22Rv1 (cell line): ENCODE measurements at regions not wholly inside any gene's neighbourhood (a gene's known extent, or its start where the extent isn't known, plus 50 kb on each side); places are given as distances from the start of the nearest gene placed in this dataset.

Experiments
- H3K27ac ChIP-seq: fragments of 450-650 bp; 2 replicates; pipeline ENCODE4 v1.5.1; 2017
- ZFX ChIP-seq: fragments of 450-650 bp; IDR thresholded peaks from 2 replicates; pipeline ENCODE4 v1.6.1; 2017; ENCODE audit warnings: antibody characterized with exemption, borderline replicate concordance
- TF ChIP-seq, protein P1 (sequence below): fragments of 450-650 bp; IDR thresholded peaks from 2 replicates; pipeline ENCODE4 v1.5.1; 2017; ENCODE audit warnings: mild to moderate bottlenecking

DNA sequence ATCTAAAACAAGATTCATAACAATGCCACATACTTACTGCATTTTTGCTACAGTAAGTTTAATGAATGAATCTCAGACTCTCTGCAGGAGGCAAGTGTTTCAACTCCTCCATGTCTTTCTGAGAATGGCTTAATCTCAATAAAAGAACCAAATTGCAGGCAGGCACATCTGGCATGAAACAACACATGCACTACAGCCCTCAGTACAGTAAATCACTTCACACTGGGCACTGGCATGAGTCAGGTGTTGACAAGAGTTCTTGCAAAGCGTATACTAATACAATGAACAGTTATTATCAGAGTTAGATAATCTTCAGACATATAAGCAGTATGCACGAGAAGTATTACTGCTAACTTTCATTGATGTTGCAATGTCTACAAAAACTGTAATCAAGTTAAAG lies 1386.8 kb downstream of the MRPL39 start:
- TF ChIP-seq, protein P1, sequence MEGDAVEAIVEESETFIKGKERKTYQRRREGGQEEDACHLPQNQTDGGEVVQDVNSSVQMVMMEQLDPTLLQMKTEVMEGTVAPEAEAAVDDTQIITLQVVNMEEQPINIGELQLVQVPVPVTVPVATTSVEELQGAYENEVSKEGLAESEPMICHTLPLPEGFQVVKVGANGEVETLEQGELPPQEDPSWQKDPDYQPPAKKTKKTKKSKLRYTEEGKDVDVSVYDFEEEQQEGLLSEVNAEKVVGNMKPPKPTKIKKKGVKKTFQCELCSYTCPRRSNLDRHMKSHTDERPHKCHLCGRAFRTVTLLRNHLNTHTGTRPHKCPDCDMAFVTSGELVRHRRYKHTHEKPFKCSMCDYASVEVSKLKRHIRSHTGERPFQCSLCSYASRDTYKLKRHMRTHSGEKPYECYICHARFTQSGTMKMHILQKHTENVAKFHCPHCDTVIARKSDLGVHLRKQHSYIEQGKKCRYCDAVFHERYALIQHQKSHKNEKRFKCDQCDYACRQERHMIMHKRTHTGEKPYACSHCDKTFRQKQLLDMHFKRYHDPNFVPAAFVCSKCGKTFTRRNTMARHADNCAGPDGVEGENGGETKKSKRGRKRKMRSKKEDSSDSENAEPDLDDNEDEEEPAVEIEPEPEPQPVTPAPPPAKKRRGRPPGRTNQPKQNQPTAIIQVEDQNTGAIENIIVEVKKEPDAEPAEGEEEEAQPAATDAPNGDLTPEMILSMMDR, result no peak
- no peak for TF ChIP-seq ZFX
- H3K27ac ChIP-seq, result no peak overlapping the region

DNA sequence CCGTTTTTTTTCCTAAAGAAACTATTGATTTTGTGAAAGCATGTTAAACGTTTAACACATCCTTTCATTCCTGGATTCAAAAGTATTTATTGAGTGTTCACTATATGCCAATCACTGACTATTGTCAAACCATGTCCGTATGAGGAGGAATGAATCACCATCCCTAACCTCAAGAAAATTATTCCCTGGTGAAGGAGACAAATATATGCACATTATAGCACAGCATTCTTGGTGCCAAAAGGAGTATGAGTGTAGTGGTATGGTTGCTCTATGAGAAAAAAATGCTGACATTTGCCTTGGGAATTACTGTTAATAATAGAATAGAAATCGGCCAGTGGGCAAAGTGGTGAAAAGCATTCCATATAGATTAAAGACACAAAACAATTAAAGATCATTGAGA lies 1390.1 kb downstream of the MRPL39 start:
- TF ChIP-seq, protein P1, result no peak
- TF ChIP-seq ZFX, result no peak
- H3K27ac ChIP-seq, result no peak overlapping the region

DNA sequence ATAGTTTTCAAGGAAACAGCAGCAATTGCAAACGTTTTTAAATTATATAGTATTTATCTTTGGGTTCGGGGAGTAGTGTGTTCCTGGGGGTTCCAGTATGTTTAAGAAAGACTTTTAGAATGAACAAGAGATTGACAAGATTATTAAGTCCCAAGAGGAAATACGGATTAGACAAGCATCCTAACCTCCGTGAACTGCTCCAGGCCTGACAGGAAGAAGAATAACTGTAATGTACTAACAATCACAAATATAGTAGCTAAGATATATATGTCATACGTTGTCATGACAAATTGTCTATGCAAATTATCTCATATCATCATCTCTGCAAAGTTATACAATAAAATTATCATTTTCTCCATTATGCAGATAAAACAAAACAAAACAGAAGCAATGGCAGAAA lies 1397.2 kb downstream of the MRPL39 start:
- H3K27ac ChIP-seq, result no peak overlapping the region
- no peak for TF ChIP-seq ZFX
- TF ChIP-seq, protein P1, result no peak

DNA sequence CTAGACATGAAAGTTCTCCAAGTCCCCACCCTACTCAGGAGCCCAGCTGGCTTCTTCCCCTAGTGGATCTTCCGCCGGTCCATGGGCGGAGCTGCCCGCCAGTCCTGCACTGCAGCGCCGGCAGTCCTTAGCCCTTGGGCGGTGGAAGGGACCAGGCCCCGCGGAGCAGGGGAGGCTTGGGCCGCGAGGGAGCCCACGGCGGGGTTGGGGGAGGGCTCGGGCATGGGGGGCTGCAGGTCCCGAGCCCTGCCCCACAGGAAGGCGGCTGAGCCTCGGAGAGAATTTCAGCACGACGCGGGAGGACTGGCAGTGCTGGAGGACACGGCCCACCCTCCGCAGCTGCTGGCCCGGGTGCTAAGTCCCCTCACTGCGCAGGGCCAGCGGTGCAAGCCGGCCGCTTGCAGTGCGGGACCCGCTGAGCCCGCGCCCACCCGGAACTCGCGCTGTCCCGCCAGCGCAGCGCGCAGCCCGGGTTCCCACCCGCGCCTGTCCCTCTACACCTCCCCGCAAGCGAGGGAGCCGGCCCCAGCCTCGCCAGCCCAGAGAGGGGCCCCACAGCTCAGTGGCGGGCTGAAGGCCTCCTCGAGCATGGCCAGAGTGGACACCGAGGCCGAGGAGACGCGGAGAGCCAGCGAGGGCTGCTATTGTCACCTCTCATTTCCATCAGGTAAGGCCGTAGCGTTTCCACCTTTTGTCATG lies 1398.6 kb downstream of the MRPL39 start:
- TF ChIP-seq, protein P1, result no peak
- TF ChIP-seq ZFX, result no peak
- no peak overlapping the region for H3K27ac ChIP-seq

DNA sequence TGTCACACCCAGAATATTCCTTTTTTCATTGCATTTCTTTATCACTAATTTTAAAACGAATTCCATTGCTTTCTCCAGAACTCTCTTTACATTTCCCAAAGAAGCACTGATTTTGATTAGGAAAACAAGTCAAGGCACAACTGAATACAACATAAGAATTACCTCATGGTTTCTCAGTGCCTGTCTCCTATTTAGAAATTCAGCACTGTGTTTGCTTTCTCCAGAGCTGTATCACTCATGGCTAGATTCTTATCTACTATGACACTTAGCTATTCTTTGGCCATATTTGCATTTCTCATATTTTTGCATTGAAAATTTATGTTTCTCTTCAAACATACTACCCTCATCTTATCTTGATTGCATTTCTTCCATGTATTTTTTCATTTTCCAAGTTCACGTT lies 1402.0 kb downstream of the MRPL39 start:
- TF ChIP-seq, protein P1, result no peak
- no peak for TF ChIP-seq ZFX
- H3K27ac ChIP-seq, result no peak overlapping the region

DNA sequence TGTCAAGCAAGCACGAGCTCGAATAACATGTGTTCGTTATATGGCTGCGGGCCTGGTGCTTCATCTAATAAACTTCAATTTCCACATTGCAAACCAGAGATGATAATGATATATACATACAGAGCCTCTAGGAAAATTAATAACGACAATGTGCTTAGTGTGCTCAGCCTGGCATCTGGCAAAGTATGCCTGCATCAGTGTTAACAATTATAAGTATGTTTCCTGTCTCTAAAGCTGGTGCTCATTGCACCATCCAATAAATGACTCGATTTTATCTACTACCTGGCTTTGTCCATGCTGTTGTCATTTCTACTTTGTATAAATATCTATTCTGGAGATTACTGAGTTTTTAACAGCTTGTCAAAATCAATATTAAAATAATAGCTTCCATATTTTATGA lies 1402.6 kb downstream of the MRPL39 start:
- TF ChIP-seq, protein P1, result no peak
- TF ChIP-seq ZFX, result no peak

DNA sequence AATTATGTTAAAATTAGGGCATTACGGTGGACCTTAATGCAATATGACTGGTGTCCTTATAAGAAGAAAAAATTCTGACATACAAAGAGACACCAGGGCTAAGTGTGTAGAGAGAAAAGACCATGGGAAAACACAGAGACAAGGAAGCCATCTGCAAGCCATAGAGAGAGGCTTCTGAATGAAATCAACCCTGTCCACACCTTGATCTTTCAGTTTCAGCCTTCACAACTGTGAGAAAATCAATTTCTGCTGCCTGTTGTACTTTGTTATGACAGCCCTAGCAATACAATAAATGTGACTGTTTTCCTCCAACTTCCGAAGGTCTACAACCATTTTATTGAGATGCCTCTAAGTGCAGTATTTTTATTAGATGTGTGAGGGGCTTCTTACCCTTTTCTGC lies 1407.2 kb downstream of the MRPL39 start:
- H3K27ac ChIP-seq, result no peak overlapping the region
- TF ChIP-seq ZFX, result no peak
- TF ChIP-seq, protein P1, result no peak

More for the DNA sequence above, 1402.6 kb downstream of the MRPL39 start:
- H3K27ac ChIP-seq, result no peak overlapping the region
